RWPE1 (cell line): ENCODE measurements at regions not wholly inside any gene's neighbourhood (a gene's known extent, or its start where the extent isn't known, plus 50 kb on each side); places are given as distances from the start of the nearest gene placed in this dataset.
"Not testable (repeated sequence)": the region's sequence is repeated elsewhere in the genome, so short reads cannot be mapped to it uniquely, and the experiment has no call there.

Experiments
- CTCF ChIA-PET: fragments of 350-600 bp; sonication (Branson Sonifier 250); formaldehyde crosslinking; extraction: SDS; loops from one replicate; lab custom pipeline; 2021; lab: Yijun Ruan, JAX
- POLR2A ChIA-PET: fragments of 400-600 bp; formaldehyde crosslinking; extraction: SDS; loops from one replicate; lab custom pipeline; 2020; ENCODE audit warnings: antibody characterized with exemption; ENCODE audit not compliant: low non-redundant PET; lab: Yijun Ruan, JAX
- DNase-seq: peaks from one replicate; pipeline ENCODE4 v3.0.0; 2012; ENCODE audit warnings: low spot score
- H3K27ac ChIP-seq: fragments of 450-650 bp; 2 replicates; pipeline ENCODE4 v1.5.1; 2017
- TF ChIP-seq, protein P1 (sequence below): fragments of 450-650 bp; conservative IDR thresholded peaks from 2 replicates; pipeline ENCODE4 v1.5.1; 2017; ENCODE audit warnings: low read depth, mild to moderate bottlenecking

DNA sequence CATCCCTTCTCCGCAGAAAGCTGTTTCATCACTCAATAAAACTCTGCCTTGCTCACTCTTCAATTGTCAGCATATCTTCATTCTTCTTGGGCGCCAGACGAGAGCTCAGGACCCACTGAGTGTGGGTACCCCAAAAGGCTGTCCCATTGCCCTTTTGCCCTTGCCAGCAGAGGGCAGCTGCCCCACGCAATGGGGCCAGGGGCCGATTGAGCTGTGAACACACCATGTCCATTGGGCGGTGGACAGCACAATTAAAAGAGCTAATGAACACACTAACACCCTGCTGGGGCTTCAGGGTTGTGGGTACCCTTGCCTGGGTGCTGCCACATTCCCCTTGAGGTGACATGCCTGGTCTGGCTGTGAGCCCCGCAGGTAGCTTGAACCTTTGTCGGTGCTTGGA, 487.2 kb upstream of the NUDT12 start:
- TF ChIP-seq, protein P1, sequence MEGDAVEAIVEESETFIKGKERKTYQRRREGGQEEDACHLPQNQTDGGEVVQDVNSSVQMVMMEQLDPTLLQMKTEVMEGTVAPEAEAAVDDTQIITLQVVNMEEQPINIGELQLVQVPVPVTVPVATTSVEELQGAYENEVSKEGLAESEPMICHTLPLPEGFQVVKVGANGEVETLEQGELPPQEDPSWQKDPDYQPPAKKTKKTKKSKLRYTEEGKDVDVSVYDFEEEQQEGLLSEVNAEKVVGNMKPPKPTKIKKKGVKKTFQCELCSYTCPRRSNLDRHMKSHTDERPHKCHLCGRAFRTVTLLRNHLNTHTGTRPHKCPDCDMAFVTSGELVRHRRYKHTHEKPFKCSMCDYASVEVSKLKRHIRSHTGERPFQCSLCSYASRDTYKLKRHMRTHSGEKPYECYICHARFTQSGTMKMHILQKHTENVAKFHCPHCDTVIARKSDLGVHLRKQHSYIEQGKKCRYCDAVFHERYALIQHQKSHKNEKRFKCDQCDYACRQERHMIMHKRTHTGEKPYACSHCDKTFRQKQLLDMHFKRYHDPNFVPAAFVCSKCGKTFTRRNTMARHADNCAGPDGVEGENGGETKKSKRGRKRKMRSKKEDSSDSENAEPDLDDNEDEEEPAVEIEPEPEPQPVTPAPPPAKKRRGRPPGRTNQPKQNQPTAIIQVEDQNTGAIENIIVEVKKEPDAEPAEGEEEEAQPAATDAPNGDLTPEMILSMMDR, result no peak
- no peak for DNase-seq
- ChIA-PET CTCF (no interaction called here), POLR2A (no interaction called here)
- H3K27ac ChIP-seq, result no peak overlapping the region

DNA sequence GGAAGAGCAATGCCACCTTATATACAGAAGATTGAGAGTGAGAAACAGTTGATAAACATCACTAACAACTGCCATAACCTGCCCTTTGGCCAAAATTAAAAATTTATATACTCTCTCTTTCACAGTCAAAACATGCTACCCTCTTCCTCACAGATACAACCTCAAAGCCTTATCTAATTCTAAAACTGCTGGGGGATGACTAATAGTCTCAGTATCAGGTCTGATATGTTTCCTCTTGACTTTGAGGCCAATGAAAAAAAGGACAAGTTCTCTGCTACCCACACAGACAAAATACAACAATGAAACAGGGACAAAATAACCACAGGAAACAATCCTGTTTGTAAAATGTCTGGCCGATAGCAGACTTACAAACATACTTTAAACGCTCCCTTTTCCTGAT, 485.6 kb upstream of the NUDT12 start:
- TF ChIP-seq, protein P1, result no peak
- no peak overlapping the region for H3K27ac ChIP-seq
- CTCF ChIA-PET, result interaction anchor here (0.7 kb wide), 1 partner anchor 1222 kb away, joined by 3 read pairs; no protein-coding TSS in a partner anchor
- POLR2A ChIA-PET, result no interaction called here
- DNase-seq, result no peak

DNA sequence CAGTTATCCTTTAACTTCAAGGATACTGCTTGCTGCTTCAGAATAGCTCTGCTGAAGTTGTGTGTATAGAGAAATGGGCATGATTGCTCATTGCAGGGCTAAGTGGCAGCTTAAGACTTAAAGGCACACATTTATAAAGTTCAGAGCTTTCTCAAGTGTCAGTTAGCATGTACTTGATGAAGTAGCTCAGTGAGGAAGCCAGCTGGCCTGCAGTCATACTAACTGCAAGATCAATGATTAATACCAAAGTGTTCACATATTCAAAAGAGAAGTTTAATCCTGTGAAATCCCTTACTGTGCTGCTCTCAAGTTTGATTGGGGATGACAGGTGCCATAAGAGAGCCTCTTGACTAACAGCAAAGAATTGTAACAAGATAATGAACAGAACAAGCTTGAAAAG, 483.4 kb upstream of the NUDT12 start:
- ChIA-PET CTCF (interaction anchor here (0.7 kb wide), 1 partner anchor 172 kb away, joined by 4 read pairs; no protein-coding TSS in a partner anchor), POLR2A (no interaction called here)
- TF ChIP-seq, protein P1, result no peak
- no peak for DNase-seq
- H3K27ac ChIP-seq, result no peak overlapping the region

DNA sequence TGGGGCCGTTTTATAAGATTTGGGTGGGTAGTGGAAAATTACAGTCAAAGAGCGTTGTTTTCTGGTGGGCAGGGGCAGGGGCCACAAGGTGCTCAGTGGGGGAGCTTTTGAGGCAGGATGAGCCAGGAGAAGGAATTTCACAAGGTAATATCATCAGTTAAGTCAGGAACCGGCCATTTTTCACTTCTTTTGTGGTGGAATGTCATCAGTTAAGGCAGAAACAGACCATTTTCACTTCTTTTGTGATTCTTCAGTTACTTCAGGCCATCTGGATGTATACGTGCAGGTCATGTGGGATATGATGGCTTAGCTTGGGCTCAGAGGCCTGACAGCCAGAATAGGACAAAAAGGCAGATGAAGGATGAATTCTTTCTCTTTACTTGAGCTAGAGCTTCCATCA, 477.3 kb upstream of the NUDT12 start:
- CTCF ChIA-PET, H3K27ac ChIP-seq, POLR2A ChIA-PET, DNase-seq: not testable (repeated sequence)

DNA sequence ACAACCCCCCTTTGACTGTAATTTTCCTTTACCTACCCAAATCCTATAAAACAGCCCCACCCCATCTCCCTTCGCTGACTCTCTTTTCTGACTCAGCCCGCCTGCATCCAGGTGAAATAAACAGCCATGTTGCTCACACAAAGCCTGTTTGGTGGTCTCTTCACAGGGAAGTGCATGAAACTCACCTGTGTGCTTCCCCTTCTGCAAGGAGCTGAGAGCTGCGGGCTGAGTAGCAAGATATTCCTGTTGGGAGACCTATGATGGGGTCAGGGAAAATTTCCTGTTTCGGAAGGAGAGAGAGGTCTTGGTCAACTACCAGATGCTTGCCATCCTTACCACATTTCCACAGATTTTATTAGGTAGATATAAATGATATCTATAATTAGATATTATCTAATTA, 474.5 kb upstream of the NUDT12 start:
- DNase-seq, CTCF ChIA-PET, POLR2A ChIA-PET, H3K27ac ChIP-seq: not testable (repeated sequence)

DNA sequence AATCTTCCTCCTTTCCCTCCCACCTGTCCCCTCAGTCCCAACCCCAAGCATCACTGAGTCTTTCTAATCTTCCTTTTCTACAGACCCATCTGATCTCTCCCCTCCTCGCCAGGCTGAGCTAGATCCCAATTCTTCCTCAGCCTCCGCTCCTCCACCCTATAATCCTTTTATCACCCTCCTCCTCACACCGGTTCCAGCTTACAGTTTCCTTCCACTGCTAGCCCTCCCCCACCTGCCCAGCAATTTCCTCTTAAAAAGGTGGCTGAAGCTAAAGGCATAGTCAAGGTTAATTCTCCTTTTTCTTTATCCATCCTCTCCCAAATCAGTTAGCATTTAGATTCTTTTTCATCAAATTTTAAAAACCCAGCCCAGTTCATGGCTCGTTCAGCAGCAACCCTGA, 470.6 kb upstream of the NUDT12 start:
- DNase-seq, H3K27ac ChIP-seq, POLR2A ChIA-PET: not testable (repeated sequence)
- CTCF ChIA-PET, result interaction anchor here (0.6 kb wide), 1 partner anchor 111 kb away, joined by 5 read pairs; no protein-coding TSS in a partner anchor

DNA sequence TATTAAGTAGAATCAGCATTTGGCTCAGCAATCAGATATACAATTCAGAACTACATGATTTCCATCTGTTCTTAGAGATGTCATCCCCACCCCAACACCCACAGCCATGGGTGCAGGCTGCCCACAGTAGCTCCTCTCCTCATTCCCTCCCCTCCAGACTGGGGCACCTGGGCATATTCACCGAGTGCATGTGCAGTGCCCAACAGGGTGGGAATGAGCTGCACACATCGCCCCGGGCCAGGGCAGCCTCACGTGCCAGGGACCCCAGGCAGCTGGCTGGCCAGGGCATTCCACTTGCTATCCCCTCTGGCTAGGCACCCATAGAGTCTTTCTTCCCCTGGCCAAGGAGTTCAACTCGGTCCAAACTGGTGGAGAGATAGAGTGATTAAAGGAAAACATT, 461.9 kb upstream of the NUDT12 start:
- CTCF ChIA-PET, result no interaction called here
- TF ChIP-seq, protein P1, result no peak

DNA sequence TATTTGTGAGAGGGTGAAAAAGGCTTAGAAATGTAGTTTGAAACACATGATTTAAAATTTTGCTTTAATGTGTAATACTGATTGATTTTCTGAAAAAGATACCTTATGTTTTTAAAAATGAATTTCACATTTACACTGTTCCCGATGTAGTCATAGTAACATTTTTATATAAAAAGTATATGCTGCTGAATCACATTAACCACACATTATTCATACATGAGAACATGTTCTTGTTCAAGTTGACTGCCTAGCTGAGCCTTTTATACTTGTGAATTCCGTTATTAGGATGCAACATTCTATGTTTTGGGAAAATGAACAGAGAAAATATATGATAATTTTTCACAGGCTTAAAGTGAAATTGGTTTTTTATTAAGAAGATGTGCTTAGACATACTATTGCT, 461.1 kb upstream of the NUDT12 start:
- ChIA-PET POLR2A (no interaction called here), CTCF (no interaction called here)
- TF ChIP-seq, protein P1, result no peak

More for the DNA sequence above, 461.9 kb upstream of the NUDT12 start:
- no peak overlapping the region for H3K27ac ChIP-seq
- POLR2A ChIA-PET, result no interaction called here
- DNase-seq, result no peak

More for the DNA sequence above, 461.1 kb upstream of the NUDT12 start:
- no peak overlapping the region for H3K27ac ChIP-seq
- DNase-seq, result no peak
